ENCODE measurements at regions not wholly inside any gene's neighbourhood (a gene's known extent, or its start where the extent isn't known, plus 50 kb on each side); places are given as distances from the start of the nearest gene placed in this dataset.

GRCh38 chr5:93054424-93055163, 526.4 kb downstream of the NR2F1-AS1 start:
- Histone ChIP-seq H3K4me3 (replicated peaks; ENCODE audit: insufficient read depth, low read length) (no peak overlapping the region), H3K27me3 (ENCODE audit: insufficient read depth, poor library complexity, severe bottlenecking) (no peaks in the 10 kb centered on the region), H3K27ac (replicated peaks) (no peak overlapping the region)
- TF ChIP-seq, protein P1, sequence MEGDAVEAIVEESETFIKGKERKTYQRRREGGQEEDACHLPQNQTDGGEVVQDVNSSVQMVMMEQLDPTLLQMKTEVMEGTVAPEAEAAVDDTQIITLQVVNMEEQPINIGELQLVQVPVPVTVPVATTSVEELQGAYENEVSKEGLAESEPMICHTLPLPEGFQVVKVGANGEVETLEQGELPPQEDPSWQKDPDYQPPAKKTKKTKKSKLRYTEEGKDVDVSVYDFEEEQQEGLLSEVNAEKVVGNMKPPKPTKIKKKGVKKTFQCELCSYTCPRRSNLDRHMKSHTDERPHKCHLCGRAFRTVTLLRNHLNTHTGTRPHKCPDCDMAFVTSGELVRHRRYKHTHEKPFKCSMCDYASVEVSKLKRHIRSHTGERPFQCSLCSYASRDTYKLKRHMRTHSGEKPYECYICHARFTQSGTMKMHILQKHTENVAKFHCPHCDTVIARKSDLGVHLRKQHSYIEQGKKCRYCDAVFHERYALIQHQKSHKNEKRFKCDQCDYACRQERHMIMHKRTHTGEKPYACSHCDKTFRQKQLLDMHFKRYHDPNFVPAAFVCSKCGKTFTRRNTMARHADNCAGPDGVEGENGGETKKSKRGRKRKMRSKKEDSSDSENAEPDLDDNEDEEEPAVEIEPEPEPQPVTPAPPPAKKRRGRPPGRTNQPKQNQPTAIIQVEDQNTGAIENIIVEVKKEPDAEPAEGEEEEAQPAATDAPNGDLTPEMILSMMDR (IDR thresholded peaks at IDR 0.05; ENCODE audit: insufficient read depth, low read length): no peak
- TF ChIP-seq POLR2AphosphoS5 (IDR thresholded peaks at IDR 0.05; ENCODE audit: low read depth) (no peak), GABPA (IDR thresholded peaks at IDR 0.05; ENCODE audit: low read depth) (no peak), SPI1 (IDR thresholded peaks at IDR 0.05; ENCODE audit: borderline replicate concordance, low read depth) (no peak)
- TF ChIP-seq, protein P2, sequence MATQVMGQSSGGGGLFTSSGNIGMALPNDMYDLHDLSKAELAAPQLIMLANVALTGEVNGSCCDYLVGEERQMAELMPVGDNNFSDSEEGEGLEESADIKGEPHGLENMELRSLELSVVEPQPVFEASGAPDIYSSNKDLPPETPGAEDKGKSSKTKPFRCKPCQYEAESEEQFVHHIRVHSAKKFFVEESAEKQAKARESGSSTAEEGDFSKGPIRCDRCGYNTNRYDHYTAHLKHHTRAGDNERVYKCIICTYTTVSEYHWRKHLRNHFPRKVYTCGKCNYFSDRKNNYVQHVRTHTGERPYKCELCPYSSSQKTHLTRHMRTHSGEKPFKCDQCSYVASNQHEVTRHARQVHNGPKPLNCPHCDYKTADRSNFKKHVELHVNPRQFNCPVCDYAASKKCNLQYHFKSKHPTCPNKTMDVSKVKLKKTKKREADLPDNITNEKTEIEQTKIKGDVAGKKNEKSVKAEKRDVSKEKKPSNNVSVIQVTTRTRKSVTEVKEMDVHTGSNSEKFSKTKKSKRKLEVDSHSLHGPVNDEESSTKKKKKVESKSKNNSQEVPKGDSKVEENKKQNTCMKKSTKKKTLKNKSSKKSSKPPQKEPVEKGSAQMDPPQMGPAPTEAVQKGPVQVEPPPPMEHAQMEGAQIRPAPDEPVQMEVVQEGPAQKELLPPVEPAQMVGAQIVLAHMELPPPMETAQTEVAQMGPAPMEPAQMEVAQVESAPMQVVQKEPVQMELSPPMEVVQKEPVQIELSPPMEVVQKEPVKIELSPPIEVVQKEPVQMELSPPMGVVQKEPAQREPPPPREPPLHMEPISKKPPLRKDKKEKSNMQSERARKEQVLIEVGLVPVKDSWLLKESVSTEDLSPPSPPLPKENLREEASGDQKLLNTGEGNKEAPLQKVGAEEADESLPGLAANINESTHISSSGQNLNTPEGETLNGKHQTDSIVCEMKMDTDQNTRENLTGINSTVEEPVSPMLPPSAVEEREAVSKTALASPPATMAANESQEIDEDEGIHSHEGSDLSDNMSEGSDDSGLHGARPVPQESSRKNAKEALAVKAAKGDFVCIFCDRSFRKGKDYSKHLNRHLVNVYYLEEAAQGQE (IDR thresholded peaks at IDR 0.05; ENCODE audit: insufficient replicate concordance, low read depth): no peak
- peak; percentile 14 to 42 for DNase-seq (ENCODE audit: low read depth in 1 of 2, low spot score in 1 of 2)

GRCh38 chr5:93053825-93054224, 527.2 kb downstream of the NR2F1-AS1 start:
- no peaks in the 10 kb centered on the region for H3K27me3 ChIP-seq (ENCODE audit: insufficient read depth, poor library complexity, severe bottlenecking)
- TF ChIP-seq, protein P1 (IDR thresholded peaks at IDR 0.05; ENCODE audit: insufficient read depth, low read length): no peak
- TF ChIP-seq GABPA (IDR thresholded peaks at IDR 0.05; ENCODE audit: low read depth): no peak
- no peak for TF ChIP-seq SPI1 (IDR thresholded peaks at IDR 0.05; ENCODE audit: borderline replicate concordance, low read depth)
- TF ChIP-seq POLR2AphosphoS5 (IDR thresholded peaks at IDR 0.05; ENCODE audit: low read depth): no peak
- TF ChIP-seq, protein P2 (IDR thresholded peaks at IDR 0.05; ENCODE audit: insufficient replicate concordance, low read depth): no peak
- no peak for DNase-seq (ENCODE audit: low read depth in 1 of 2, low spot score in 1 of 2)
- H3K4me3 ChIP-seq (replicated peaks; ENCODE audit: insufficient read depth, low read length): no peak overlapping the region
- H3K27ac ChIP-seq (replicated peaks): no peak overlapping the region

DNA sequence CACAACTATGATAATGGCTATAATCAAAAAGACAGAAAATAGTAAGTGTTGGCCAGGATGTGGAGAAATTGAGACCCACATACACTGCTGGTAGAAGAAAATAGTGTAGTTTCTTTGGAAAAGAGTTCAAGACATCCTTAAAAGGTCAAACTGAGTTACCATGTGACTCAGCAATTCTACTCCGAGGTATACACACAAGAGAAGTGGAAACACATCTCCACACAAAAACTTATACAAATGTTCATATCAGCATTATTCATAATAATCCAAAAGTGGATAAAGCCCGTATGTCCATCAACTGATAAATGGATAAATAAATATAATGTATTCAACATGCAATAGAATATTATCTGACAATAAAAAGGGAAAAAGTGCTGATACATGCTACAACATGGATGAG, 532.2 kb downstream of the NR2F1-AS1 start:
- Histone ChIP-seq H3K27me3 (ENCODE audit: insufficient read depth, poor library complexity, severe bottlenecking) (no peaks in the 10 kb centered on the region), H3K27ac (replicated peaks) (no peak overlapping the region), H3K4me3 (replicated peaks; ENCODE audit: insufficient read depth, low read length) (no peak overlapping the region)
- no peak for DNase-seq (ENCODE audit: low read depth in 1 of 2, low spot score in 1 of 2)
- TF ChIP-seq, protein P2 (IDR thresholded peaks at IDR 0.05; ENCODE audit: insufficient replicate concordance, low read depth): no peak
- TF ChIP-seq SPI1 (IDR thresholded peaks at IDR 0.05; ENCODE audit: borderline replicate concordance, low read depth) (no peak), GABPA (IDR thresholded peaks at IDR 0.05; ENCODE audit: low read depth) (no peak), POLR2AphosphoS5 (IDR thresholded peaks at IDR 0.05; ENCODE audit: low read depth) (no peak)
- TF ChIP-seq, protein P1 (IDR thresholded peaks at IDR 0.05; ENCODE audit: insufficient read depth, low read length): no peak

Measured in HL-60 (cell line).